GM12878 (cell line): ENCODE measurements at regions not wholly inside any gene's neighbourhood (a gene's known extent, or its start where the extent isn't known, plus 50 kb on each side); places are given as distances from the start of the nearest gene placed in this dataset.

Source experiments
- ATAC-seq: fragments of 200-7000 bp; cut with Tn5 transposase; 3 replicates; pipeline ENCODE4 v1.9.1; 2020; ENCODE audit warnings: mild to moderate bottlenecking, moderate library complexity
- BruUV-seq: library from RNA; stranded (reverse); fragments of 400-500 nt; replicated peaks from 2 replicates; lab custom pipeline; 2021; lab: Mats Ljungman, UMichigan
- CTCF ChIA-PET: fragments of 300-600 bp; sonication (Branson Sonifier 250); formaldehyde crosslinking; extraction: SDS; loops from one replicate; lab custom pipeline; 2021; ENCODE audit warnings: inconsistent platforms; lab: Yijun Ruan, JAX
- POLR2A ChIA-PET: fragments of 350-600 bp; formaldehyde crosslinking; extraction: SDS; loops from one replicate; lab custom pipeline; 2021; ENCODE audit warnings: inconsistent platforms; lab: Charles Lee
- RAD21 ChIA-PET: fragments of 300-600 bp; sonication (Branson Sonifier 250); formaldehyde crosslinking; loops from one replicate; lab custom pipeline; 2023; ENCODE audit warnings: antibody characterized with exemption; ENCODE audit not compliant: unreplicated experiment; lab: Charles Lee
- SMC1A ChIA-PET: fragments of 300-600 bp; sonication (Branson Sonifier 250); formaldehyde crosslinking; loops from one replicate; lab custom pipeline; 2023; ENCODE audit not compliant: unreplicated experiment, uncharacterized antibody; lab: Charles Lee
- DNase-seq: peaks from one replicate; pipeline ENCODE4 v3.0.0-alpha.2; 2011; ENCODE audit warnings: low read depth, low spot score
- FAIRE-seq: peaks from 3 replicates; lab custom pipeline; 2011; peaks lifted over from hg19 to GRCh38; lab: Jason Lieb, UNC
- H2AFZ ChIP-seq: 2 replicates; pipeline ENCODE4 v1.6.0; 2011; ENCODE audit warnings: low read depth, low read length, control low read depth; ENCODE audit not compliant: control insufficient read depth
- H3K27ac ChIP-seq: 2 replicates; pipeline ENCODE4 v1.5.1; 2011; ENCODE audit warnings: control low read depth; ENCODE audit not compliant: control insufficient read depth, insufficient read depth
- H3K27me3 ChIP-seq, 2 experiments: replicated peaks in 1 of 2; 2 replicates each; pipeline versions ENCODE4 v1.6.0 to v1.6.1; 2011; ENCODE audit warnings: low read length in 1 of 2; ENCODE audit not compliant: control insufficient read depth in 2 of 2, insufficient read depth in 2 of 2
- H3K36me3 ChIP-seq, 2 experiments: 2 replicates each; pipeline ENCODE4 v1.5.1; 2011; ENCODE audit warnings: low read length in 1 of 2; ENCODE audit not compliant: control insufficient read depth in 2 of 2, insufficient read depth in 2 of 2
- H3K4me1 ChIP-seq: 2 replicates; pipeline ENCODE4 v1.6.1; 2011; ENCODE audit warnings: mild to moderate bottlenecking, low read length, moderate library complexity, mixed read lengths; ENCODE audit not compliant: control insufficient read depth, insufficient read depth
- H3K4me2 ChIP-seq: 2 replicates; pipeline ENCODE4 v1.6.0; 2011; ENCODE audit warnings: control low read depth; ENCODE audit not compliant: control insufficient read depth, insufficient read depth
- H3K4me3 ChIP-seq: fragments of 200-600 bp; sonication (generic); 2 replicates; pipeline ENCODE4 v1.5.1; 2016
- H3K79me2 ChIP-seq: 2 replicates; pipeline ENCODE4 v1.6.0; 2011; ENCODE audit warnings: low read length; ENCODE audit not compliant: control insufficient read depth, insufficient read depth
- H3K9ac ChIP-seq: 2 replicates; pipeline ENCODE4 v1.8.0; 2011; ENCODE audit warnings: low read length, control low read depth, mixed read lengths; ENCODE audit not compliant: control insufficient read depth, insufficient read depth
- H3K9me3 ChIP-seq: replicated peaks from 3 replicates; pipeline ENCODE4 v1.5.1; 2011; ENCODE audit warnings: mild to moderate bottlenecking, low read length; ENCODE audit not compliant: control insufficient read depth, insufficient read depth
- H4K20me1 ChIP-seq: 2 replicates; pipeline ENCODE4 v1.6.0; 2011; ENCODE audit not compliant: control insufficient read depth, insufficient read depth
- CBFB ChIP-seq: IDR thresholded peaks from 2 replicates; pipeline ENCODE4 v1.6.1; 2016; ENCODE audit warnings: antibody characterized with exemption, low read depth
- CREB1 ChIP-seq: IDR thresholded peaks from 2 replicates; pipeline ENCODE4 v1.6.1; 2012; ENCODE audit warnings: low read depth, mild to moderate bottlenecking, inconsistent platforms
- DPF2 ChIP-seq: fragments of 450-650 bp; IDR thresholded peaks from 2 replicates; pipeline ENCODE4 v1.6.1; 2017; ENCODE audit warnings: mild to moderate bottlenecking
- FOS ChIP-seq: IDR thresholded peaks from 3 replicates; pipeline ENCODE4 v1.6.1; 2011; ENCODE audit warnings: borderline replicate concordance; ENCODE audit not compliant: insufficient read length; ENCODE audit errors: extremely low read depth
- HDGF ChIP-seq: fragments of 450-650 bp; IDR thresholded peaks from 2 replicates; pipeline ENCODE4 v1.6.1; 2016; ENCODE audit warnings: antibody characterized with exemption
- IKZF2 ChIP-seq, 2 experiments: fragments of 450-650 bp; IDR thresholded peaks; 2 replicates each; pipeline ENCODE4 v1.6.1; 2017; ENCODE audit warnings: mild to moderate bottlenecking in 2 of 2, moderate library complexity in 2 of 2
- MTA3 ChIP-seq: IDR thresholded peaks from 2 replicates; pipeline ENCODE4 v1.6.1; 2012; ENCODE audit warnings: low read length, inconsistent platforms, borderline replicate concordance
- NFIC ChIP-seq: IDR thresholded peaks from 2 replicates; pipeline ENCODE4 v1.6.1; 2012; ENCODE audit warnings: low read depth, mild to moderate bottlenecking, inconsistent platforms, low read length, moderate library complexity
- PRDM15 ChIP-seq: fragments of 450-650 bp; formaldehyde crosslinking; IDR thresholded peaks from 2 replicates; pipeline ENCODE4 v1.4.0; 2020; ENCODE audit warnings: mild to moderate bottlenecking, moderate library complexity
- ZNF274 ChIP-seq: IDR thresholded peaks from one replicate; pipeline ENCODE4 v1.8.0; 2011; ENCODE audit not compliant: insufficient read length, insufficient read depth
- WGBS: methylation state at CpG from one replicate; pipeline ENCODE4 v1.1.6; 2016; ENCODE audit warnings: low lambda C conversion rate; ENCODE audit not compliant: insufficient replicate concordance, insufficient coverage; ENCODE audit errors: missing lambda C conversion rate; 5-methylcytosine and 5-hydroxymethylcytosine counted together
- in situ Hi-C: fragments of 300-500 bp; cut with MboI; formaldehyde crosslinking; loops from 9 replicates; pipeline ENCODE4 v1.14.3; 2018; ENCODE audit warnings: mixed read lengths
- intact Hi-C: fragments of 100-400 bp; cut with micrococcal nuclease; formaldehyde crosslinking; loops from one replicate; pipeline ENCODE4 v1.14.2; 2022; ENCODE audit not compliant: unreplicated experiment

- intact Hi-C loops: no loop called here
- FAIRE-seq (no peak), DNase-seq (no peak)
- TF ChIP-seq FOS: no peak
- TF ChIP-seq CBFB: no peak
- no peak for TF ChIP-seq MTA3
- TF ChIP-seq, all 136 proteins: peak for 0
- BruUV-seq: no TSS peak
- H3K4me1 ChIP-seq: no peaks in the 10 kb centered on the region
- H3K4me3 ChIP-seq: no peak overlapping the region
- no peaks in the 10 kb centered on the region for H3K27me3 ChIP-seq
- H3K4me2 ChIP-seq: no peak overlapping the region
- no peaks in the 10 kb centered on the region for H3K36me3 ChIP-seq
- H3K9me3 ChIP-seq: no peaks in the 10 kb centered on the region
- ChIA-PET RAD21 (no interaction called here), CTCF (interaction anchor here (0.6 kb wide), 1 partner anchor 226 kb away, joined by 3 read pairs; no protein-coding TSS in a partner anchor), SMC1A (interaction anchor here (1.0 to 1.1 kb wide), 2 partner anchors 11 to 79 kb away, joined by 3 read pairs; no protein-coding TSS in a partner anchor), POLR2A (no interaction called here)
- H3K27ac ChIP-seq: no peak overlapping the region
- WGBS: 35% methylated on average over 6 of the region's 6 CpGs
- no peak overlapping the region for H2AFZ ChIP-seq
- H3K9ac ChIP-seq: no peak overlapping the region
- ATAC-seq: no peak
- no peaks in the 10 kb centered on the region for H3K79me2 ChIP-seq
- in situ Hi-C loops: no loop called here
- H4K20me1 ChIP-seq: no peaks in the 10 kb centered on the region
Observed at GRCh38 chr4:31272331-31273061, 552.3 kb downstream of the PCDH7 start.

GRCh38 chr4:31275906-31276305 is 555.7 kb downstream of the PCDH7 start:
- Histone ChIP-seq H2AFZ (no peak overlapping the region), H3K79me2 (no peaks in the 10 kb centered on the region), H3K4me1 (no peaks in the 10 kb centered on the region), H3K27ac (no peak overlapping the region), H3K36me3 (no peaks in the 10 kb centered on the region)
- in situ Hi-C loops (no loop called here), intact Hi-C loops (no loop called here)
- ATAC-seq (no peak), FAIRE-seq (no peak)
- TF ChIP-seq DPF2: no peak
- TF ChIP-seq NFIC: no peak
- no peak for TF ChIP-seq IKZF2 (IDR thresholded peaks at IDR 0.05)
- TF ChIP-seq PRDM15 (CRISPR knock-in tag): no peak
- TF ChIP-seq HDGF: no peak
- no peak for TF ChIP-seq CREB1
- no peak for TF ChIP-seq ZNF274
- TF ChIP-seq, all 136 proteins: peak for 0
- H3K9me3 ChIP-seq: no peaks in the 10 kb centered on the region
- H3K27me3 ChIP-seq: no peaks in the 10 kb centered on the region
- no TSS peak for BruUV-seq
- no peak overlapping the region for H3K4me3 ChIP-seq
- SMC1A ChIA-PET: no interaction called here
- CTCF ChIA-PET: no interaction called here
- H4K20me1 ChIP-seq: no peaks in the 10 kb centered on the region
- POLR2A ChIA-PET: no interaction called here
- DNase-seq: no peak
- RAD21 ChIA-PET: no interaction called here
- no peak overlapping the region for H3K9ac ChIP-seq
- no peak overlapping the region for H3K4me2 ChIP-seq
